Prostate gland (tissue), 2 donors: ENCODE measurements at regions not wholly inside any gene's neighbourhood (a gene's known extent, or its start where the extent isn't known, plus 50 kb on each side); places are given as distances from the start of the nearest gene placed in this dataset.

Experiments
- POLR2A ChIP-seq: fragments of 450-650 bp; IDR thresholded peaks from one replicate; pipeline ENCODE4 v1.6.1; 2016; ENCODE audit warnings: antibody characterized with exemption, mild to moderate bottlenecking
- POLR2AphosphoS5 ChIP-seq: sonication (generic); formaldehyde crosslinking; IDR thresholded peaks from one replicate; pipeline ENCODE4 v1.6.1; 2017; ENCODE audit warnings: antibody characterized with exemption
- TF ChIP-seq, protein P1 (sequence below), 4 experiments: fragments of 200-600 bp in 2 of 4; fragments of 450-650 bp in 2 of 4; sonication (generic) in 2 of 4; IDR thresholded peaks; 1 replicate in 3 of 4; 2 replicates in 1 of 4; pipeline ENCODE4 v1.5.1; 2016 to 2019; ENCODE audit warnings: antibody characterized with exemption in 4 of 4, mild to moderate bottlenecking in 2 of 4, moderate library complexity in 2 of 4

DNA sequence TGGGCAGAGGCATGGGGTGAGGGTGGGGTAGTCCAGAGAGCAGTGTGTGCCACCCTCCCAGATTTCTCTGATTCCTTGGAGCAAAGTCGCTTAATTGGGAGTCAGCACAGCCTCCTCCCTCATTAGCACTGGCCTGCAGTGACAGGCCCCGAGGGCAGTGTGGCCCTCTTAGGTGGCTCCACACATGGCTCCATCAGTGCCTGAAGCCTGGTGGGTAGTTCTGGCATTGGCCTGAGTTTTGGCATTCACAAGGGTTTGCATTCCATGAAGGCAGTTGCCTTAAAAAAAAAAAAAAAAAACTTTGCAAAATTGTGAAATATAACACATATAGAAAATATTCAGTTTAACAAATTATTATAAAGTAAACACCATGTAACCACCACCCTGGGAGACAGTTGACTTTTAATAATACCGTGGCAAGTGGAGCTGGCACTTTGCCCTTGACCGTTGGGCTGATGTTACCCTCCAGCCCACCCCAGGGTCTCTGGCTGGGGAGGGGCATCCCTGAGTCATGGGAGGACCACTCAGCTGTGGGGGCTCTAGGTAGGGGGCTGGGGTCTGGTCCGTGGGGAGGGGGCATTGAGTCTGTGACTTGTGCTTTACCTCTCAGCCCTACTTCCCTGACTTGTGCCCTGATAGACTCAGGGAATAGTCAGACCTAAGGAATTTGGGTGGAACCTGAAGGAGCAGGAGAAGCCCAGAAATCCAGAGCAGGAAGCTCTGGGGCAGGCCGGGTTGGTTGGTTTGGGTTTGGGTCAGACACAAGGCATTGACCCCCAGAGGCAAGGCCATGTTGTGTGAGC lies 51.3 kb upstream of the PITX1 start:
- TF ChIP-seq, protein P1, sequence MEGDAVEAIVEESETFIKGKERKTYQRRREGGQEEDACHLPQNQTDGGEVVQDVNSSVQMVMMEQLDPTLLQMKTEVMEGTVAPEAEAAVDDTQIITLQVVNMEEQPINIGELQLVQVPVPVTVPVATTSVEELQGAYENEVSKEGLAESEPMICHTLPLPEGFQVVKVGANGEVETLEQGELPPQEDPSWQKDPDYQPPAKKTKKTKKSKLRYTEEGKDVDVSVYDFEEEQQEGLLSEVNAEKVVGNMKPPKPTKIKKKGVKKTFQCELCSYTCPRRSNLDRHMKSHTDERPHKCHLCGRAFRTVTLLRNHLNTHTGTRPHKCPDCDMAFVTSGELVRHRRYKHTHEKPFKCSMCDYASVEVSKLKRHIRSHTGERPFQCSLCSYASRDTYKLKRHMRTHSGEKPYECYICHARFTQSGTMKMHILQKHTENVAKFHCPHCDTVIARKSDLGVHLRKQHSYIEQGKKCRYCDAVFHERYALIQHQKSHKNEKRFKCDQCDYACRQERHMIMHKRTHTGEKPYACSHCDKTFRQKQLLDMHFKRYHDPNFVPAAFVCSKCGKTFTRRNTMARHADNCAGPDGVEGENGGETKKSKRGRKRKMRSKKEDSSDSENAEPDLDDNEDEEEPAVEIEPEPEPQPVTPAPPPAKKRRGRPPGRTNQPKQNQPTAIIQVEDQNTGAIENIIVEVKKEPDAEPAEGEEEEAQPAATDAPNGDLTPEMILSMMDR (IDR thresholded peaks at IDR 0.05), result no peak
- TF ChIP-seq POLR2A (no peak), POLR2AphosphoS5 (no peak)
